DND-41 (cell line): ENCODE measurements at regions not wholly inside any gene's neighbourhood (a gene's known extent, or its start where the extent isn't known, plus 50 kb on each side); places are given as distances from the start of the nearest gene placed in this dataset.

ENCODE experiments used
- EZH2 ChIP-seq: IDR thresholded peaks from 3 replicates; pipeline ENCODE4 v1.6.1; 2012; ENCODE audit warnings: borderline replicate concordance, low read depth, mild to moderate bottlenecking, moderate library complexity, low read length, inconsistent platforms; ENCODE audit not compliant: severe bottlenecking
- TF ChIP-seq, protein P1 (sequence below): IDR thresholded peaks from 2 replicates; pipeline ENCODE4 v1.5.1; 2012; ENCODE audit warnings: borderline replicate concordance, low read length, moderate library complexity, mild to moderate bottlenecking; ENCODE audit not compliant: poor library complexity, severe bottlenecking; ENCODE audit errors: extremely low read depth

DNA sequence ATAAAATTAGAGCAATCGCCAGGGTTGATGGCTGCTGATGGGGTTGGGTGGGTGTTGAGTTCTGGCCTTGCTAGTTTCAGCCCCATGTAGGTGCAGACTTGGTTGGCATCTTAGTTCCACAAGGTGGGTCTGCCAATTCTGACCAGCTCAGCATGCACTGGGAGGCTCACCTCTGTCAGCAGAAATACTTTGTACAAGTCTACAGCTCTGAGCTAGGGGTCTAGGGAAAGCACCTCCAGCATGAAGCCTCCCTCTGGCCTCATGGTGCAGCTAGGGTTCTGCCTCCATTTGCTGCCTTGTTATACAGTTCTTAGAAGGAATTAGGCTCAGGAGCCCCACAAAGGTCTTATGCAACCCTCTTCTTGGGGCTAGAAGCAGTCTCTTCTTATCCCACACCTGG, 278.9 kb upstream of the HDAC4 start:
- TF ChIP-seq, protein P1, sequence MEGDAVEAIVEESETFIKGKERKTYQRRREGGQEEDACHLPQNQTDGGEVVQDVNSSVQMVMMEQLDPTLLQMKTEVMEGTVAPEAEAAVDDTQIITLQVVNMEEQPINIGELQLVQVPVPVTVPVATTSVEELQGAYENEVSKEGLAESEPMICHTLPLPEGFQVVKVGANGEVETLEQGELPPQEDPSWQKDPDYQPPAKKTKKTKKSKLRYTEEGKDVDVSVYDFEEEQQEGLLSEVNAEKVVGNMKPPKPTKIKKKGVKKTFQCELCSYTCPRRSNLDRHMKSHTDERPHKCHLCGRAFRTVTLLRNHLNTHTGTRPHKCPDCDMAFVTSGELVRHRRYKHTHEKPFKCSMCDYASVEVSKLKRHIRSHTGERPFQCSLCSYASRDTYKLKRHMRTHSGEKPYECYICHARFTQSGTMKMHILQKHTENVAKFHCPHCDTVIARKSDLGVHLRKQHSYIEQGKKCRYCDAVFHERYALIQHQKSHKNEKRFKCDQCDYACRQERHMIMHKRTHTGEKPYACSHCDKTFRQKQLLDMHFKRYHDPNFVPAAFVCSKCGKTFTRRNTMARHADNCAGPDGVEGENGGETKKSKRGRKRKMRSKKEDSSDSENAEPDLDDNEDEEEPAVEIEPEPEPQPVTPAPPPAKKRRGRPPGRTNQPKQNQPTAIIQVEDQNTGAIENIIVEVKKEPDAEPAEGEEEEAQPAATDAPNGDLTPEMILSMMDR, result no peak
- no peak for TF ChIP-seq EZH2
